ENCODE measurements at regions not wholly inside any gene's neighbourhood (a gene's known extent, or its start where the extent isn't known, plus 50 kb on each side); places are given as distances from the start of the nearest gene placed in this dataset.
A peak's percentile ranks its signal among the peaks of the same experiment; 100 is the strongest.
"Not testable (repeated sequence)": the region's sequence is repeated elsewhere in the genome, so short reads cannot be mapped to it uniquely, and the experiment has no call there.

- peak; percentile 84 for DNase-seq
Observed at GRCh38 chr12:9364224-9365176, 156.3 kb upstream of the PZP start.

- no peak for DNase-seq
Observed at GRCh38 chr12:9363145-9363544, 154.9 kb upstream of the PZP start.

DNA sequence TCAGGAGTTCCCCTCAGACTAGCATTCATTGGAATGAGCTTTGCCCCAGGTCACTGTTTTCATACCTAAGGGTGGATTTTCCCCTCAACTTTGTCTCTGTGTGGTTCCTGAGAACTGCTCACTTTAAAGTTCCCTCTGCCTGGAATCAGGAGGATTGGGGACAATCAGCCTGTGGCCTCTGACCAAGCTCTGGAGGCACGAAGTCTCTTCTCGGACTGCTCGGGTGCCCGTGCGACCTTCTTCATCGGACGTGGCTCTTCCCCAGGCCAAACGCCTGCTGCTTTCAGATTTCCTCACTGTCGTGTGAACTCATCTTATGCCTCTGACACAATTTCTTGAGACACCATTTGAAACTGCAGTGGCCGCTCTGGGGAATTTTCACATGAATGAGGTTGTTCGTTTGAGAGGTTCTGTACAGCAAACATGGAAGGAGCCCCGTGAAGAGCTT is 153.7 kb upstream of the PZP start:
- DNase-seq = no peak

DNA sequence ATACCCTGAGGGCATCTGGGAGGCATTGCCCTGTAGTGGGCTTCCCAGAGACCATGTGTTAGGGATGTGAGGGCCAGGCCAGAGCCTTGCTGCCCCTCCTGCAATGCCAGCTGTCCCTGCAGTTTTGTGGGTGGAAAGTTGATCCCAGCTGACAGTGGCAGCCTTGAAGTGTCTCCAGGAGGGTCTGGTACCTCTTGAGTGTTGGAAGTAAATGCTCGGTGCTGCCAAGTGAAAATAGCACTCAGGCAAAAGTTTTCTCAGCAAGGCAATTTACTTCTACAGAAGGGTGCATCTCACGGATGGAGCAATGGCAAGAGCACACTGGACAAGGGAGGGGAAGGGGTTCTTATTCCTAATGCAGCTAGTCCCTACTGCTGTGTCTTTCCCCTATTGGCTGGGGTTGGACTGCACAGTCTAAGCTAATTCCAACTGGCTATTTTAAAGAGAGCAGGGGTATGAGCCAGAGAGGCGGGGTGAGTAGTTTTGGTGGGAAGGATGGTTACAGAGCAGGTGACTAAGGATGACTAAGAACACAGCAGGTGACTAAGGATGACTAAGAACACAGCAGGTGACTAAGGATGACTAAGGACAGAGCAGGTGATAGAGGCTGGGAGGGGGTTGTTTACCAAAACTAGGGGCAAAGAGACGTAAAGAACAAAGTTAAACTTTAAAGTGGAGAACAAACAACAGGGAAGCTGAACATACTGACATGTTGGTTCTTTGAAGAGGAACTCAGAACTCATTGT is 146.0 kb upstream of the PZP start:
- not testable (repeated sequence) for DNase-seq

- DNase-seq = no peak
Observed at GRCh38 chr12:9351136-9351535, 142.9 kb upstream of the PZP start.

DNA sequence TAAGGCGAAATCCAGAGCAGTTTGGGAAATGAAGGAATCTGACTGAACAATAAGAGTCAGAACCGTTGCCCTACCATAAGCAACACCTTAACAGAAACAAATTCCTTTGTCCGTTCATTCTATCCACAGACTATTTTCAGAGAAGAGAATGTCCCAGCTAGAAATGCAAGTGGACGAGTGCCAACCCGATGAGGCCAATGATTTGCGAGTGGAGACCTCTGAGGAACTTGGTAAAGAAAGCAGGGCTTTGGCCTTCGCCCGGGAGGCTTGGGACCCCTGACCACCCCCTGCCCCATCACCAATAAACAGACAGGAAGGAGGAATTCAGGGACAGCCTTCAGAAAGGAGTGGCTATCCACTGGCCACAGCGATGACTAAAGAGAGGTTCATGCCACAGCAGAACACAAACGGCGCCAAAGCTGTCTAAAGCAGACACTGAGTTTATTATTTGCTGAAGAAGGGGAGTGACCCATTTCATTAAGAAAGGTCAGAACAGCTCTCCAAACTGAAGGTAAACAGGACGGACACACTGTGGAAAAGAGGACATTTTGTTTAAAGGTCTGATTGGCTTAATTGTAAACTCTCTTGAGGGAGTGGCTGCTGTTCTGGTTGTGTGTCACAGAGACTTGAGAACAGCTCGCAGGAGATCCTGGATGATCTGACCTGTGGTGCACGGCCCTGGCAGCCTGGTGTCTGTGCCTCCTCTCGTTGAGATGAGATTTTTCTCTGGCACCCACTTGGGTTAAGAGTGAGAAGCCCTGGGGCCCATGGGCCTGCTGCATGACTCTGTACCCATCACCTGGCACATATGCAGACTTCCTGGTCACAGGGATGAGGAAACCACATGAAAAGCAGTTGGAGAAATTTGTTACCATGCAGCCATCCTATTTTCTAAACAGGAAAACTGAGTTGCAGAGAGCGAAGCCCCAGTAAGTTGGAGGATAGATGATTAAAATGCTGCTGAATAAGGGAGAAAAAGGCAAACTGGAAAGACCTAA is 142.0 kb upstream of the PZP start:
- DNase-seq = no peak

DNA sequence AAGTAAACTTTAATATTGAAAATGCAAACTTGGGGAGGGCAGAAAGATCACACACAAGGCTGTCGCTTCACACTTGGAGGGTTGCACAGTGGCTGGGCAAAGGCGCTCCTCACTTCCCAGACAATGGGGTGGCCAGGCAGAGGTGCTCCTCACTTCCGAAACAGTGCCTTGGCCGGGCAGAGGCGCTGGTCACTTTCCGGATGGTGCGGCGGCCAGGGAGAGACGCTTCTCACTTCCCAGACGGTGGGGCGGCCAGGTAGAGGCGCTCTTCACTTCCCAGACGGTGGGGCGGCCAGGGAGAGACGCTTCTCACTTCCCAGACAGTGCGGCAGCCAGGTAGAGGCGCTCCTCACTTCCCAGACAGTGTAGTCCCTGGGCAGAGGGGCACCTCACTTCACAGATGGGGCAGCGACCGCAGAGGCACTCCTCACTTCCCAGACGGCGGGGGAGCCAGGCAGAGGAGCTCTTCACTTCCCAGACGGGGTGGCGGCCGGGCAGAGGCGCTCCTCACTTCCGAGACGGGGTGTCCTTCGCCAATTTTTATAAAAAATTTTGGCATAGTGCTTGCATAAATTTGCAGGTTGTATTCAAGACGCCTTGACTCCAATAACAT is 140.8 kb upstream of the PZP start:
- no peak for DNase-seq

GRCh38 chr12:9347328-9348127 is 139.3 kb upstream of the PZP start:
- DNase-seq = no peak

DNA sequence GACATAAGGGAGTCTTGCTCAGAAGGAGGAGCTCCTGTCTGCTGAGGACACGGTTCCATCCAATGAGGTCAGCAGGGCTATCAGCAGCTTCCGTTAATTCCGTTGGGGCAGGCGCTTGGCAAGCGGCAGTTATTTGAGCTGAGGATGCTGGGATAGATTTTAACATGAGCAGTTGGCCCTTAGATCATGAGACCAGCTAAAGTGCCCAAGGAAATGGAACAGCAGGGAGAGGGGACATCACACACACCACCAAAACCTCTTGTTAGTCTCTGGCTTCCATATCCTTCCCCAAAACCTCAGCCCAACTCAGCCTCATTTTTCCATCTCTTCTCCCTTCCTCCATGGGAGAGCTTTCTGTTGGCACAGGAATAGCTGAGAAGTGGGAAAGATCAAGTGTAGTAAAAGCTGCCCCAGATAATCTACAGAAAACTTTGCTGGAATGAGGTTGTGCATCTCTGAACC is 138.7 kb upstream of the PZP start:
- no peak for DNase-seq

- DNase-seq = no peak
Observed at GRCh38 chr12:9345171-9345570, 137.0 kb upstream of the PZP start.

DNA sequence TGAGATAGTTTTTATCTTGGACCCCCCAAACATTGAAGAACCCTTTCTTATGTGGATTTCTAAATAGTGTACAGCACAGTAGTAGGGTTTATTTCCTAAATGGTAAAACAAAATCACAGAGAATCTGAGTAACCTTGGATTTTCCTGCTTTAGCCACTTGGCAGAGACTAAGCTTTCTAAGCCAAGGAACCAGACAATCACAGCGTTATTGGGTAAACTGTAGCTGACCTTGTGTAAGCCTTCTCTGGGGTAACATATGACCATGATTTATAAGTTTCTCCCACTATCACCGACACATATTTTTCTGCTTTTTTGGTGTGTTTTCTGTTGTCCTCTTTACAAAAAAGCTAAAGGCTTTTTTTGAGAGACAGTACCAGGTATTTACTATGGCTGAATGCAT is 136.3 kb upstream of the PZP start:
- DNase-seq = no peak

DNA sequence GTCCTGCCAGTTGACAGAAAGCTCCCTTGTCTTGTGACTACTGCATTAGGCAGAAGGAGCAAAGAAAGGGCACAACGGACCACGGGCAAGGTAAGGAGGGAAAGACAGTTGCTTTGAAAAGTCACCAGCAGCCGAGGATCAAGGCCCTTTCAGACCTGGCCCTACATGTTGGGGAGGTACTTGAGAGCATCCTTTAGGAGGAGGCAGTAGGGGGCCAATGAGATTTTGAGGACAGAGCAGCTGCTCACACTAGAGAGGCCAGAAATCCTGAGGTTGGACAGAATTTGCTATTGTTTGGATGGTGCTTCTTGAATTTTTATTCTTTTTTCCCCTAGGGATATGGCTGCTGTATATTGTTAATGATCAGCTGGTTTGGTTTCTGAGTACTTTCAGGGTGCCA is 135.5 kb upstream of the PZP start:
- DNase-seq = no peak

DNA sequence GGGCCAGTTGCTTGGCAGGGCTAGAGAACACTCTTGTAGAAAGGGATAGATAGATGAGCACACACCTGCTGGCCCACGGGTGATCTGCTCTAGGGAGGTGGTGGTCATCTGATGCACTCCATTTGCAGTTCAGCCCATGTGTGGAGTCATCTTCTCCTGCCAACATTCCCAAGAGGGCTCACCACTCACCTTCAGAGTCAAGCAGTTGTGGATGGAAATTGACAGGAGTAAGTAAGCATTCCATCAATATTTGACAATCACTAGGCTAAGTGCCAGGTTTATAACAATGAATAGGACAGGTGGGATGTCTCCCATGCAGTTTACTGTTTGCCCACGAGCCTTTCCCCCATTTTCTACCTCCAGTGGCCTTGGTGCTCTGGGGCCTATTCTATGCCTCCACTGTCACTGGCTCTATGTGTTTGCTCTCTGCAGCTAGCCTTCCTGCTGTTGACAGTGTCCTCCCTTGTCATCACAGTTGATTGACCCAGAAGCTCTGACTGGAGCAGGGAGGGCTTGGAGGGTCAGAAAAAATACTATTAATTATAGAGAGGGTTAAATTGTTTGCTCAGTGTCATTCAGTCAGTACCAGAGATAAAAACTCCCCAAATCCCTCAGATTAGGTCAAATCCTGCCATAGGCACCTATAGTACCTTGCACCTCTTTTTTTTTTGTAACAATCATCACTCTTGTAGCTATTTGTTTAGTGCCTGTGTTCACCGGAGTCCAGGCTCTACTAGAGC is 134.6 kb upstream of the PZP start:
- no peak for DNase-seq

DNA sequence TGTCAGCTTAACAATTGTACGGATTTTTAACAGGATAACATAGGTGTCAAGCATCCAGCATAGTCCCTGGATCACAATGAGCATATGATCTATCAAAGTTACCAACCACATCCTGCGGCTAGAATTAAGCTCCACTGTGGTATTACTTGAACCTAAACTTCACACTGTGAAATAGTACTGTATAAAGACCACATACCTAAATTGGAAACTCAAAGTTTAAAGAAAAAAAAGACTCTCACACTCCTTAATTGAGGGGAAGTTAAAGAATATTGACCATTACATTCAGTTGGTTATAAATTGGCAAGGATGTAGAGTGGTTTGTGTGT is 133.0 kb upstream of the PZP start:
- no peak for DNase-seq

GRCh38 chr12:9340422-9341259 is 132.4 kb upstream of the PZP start:
- no peak for DNase-seq

- DNase-seq = no peak
Observed at GRCh38 chr12:9337656-9338055, 129.5 kb upstream of the PZP start.

DNA sequence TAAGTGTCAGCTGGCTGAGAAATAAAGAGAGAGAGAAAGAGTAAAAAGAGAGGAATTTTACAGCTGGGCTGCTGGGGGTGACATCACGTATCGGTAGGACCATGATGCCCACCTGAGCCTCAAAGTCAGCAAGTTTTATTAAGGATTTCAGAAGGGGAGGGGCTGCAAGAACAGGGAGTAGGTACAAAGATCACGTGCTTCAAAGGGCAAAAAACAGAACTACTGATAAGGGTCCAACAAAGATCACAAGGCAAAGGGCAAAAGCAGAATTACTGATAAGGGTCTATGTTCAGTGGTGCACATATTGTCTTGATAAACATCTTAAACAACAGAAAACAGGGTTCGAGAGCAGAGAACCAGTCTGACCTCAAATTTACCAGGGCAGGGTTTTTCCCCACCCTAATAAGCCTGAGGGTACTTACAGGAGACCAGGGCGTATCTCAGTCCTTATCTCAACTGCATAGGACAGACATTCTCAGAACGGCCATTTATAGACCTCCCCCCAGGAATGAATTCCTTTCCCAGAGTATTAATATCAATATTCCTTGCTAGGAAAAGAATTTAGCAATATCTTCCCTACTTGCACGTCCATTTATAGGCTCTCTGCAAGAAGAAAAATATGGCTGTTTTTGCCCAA is 128.3 kb upstream of the PZP start:
- DNase-seq = not testable (repeated sequence)

- no peak for DNase-seq
Observed at GRCh38 chr12:9335867-9336266, 127.7 kb upstream of the PZP start.

- no peak for DNase-seq
Observed at GRCh38 chr12:9334964-9335363, 126.8 kb upstream of the PZP start.
